Posterior cingulate gyrus (tissue), 11 donors: ENCODE measurements at regions not wholly inside any gene's neighbourhood (a gene's known extent, or its start where the extent isn't known, plus 50 kb on each side); places are given as distances from the start of the nearest gene placed in this dataset.

Experiments
- DNase-seq, 10 donors: peaks; one replicate each; pipeline versions ENCODE4 v3.0.0 to v3.0.0-alpha.2; 2020 to 2021; ENCODE audit warnings: mixed read lengths in 3 of 10
- intact Hi-C: fragments of 100-400 bp; cut with DNase I; formaldehyde crosslinking; loops from one replicate; pipeline ENCODE4 v1.15.1; 2023

- no peak for DNase-seq
- intact Hi-C loops = no loop called here
Observed at GRCh38 chr9:16126042-16126441, 573.2 kb downstream of the CCDC171 start.

GRCh38 chr9:16128003-16128402 is 575.2 kb downstream of the CCDC171 start:
- intact Hi-C loops = no loop called here
- no peak for DNase-seq

- intact Hi-C loops = no loop called here
- DNase-seq = no peak
Observed at GRCh38 chr9:16131264-16131663, 578.4 kb downstream of the CCDC171 start.

GRCh38 chr9:16132513-16132912 is 579.7 kb downstream of the CCDC171 start:
- intact Hi-C loops = loop anchor here (2.0 kb wide), 1 partner anchor 260 kb away; no protein-coding TSS in a partner anchor
- DNase-seq = no peak

GRCh38 chr9:16133032-16133431 is 580.2 kb downstream of the CCDC171 start:
- intact Hi-C loops = loop anchor here (2.0 kb wide), 1 partner anchor 260 kb away; no protein-coding TSS in a partner anchor
- no peak for DNase-seq

GRCh38 chr9:16133556-16134227 is 580.8 kb downstream of the CCDC171 start:
- peak in 3 of 10 donors; percentile 48 to 84 (median 51) for DNase-seq
- intact Hi-C loops = loop anchor here (2.0 kb wide), 1 partner anchor 261 kb away; no protein-coding TSS in a partner anchor

- intact Hi-C loops = no loop called here
- no peak for DNase-seq
Observed at GRCh38 chr9:16134351-16134750, 581.5 kb downstream of the CCDC171 start.

GRCh38 chr9:16135968-16136367 is 583.1 kb downstream of the CCDC171 start:
- intact Hi-C loops = no loop called here

GRCh38 chr9:16136451-16136850 is 583.6 kb downstream of the CCDC171 start:
- intact Hi-C loops = no loop called here
- DNase-seq = no peak

More at GRCh38 chr9:16135968-16136367, 583.1 kb downstream of the CCDC171 start:
- DNase-seq = no peak

GRCh38 chr9:16136961-16137360 is 584.1 kb downstream of the CCDC171 start:
- intact Hi-C loops = no loop called here
- no peak for DNase-seq

- intact Hi-C loops = no loop called here
Observed at GRCh38 chr9:16138561-16139491, 586.0 kb downstream of the CCDC171 start.

GRCh38 chr9:16139774-16140173 is 586.9 kb downstream of the CCDC171 start:
- intact Hi-C loops = no loop called here

More at GRCh38 chr9:16138561-16139491, 586.0 kb downstream of the CCDC171 start:
- no peak for DNase-seq

GRCh38 chr9:16143310-16143709 is 590.5 kb downstream of the CCDC171 start:
- no peak for DNase-seq
- intact Hi-C loops = no loop called here

More at GRCh38 chr9:16139774-16140173, 586.9 kb downstream of the CCDC171 start:
- DNase-seq = no peak

- intact Hi-C loops = no loop called here
- DNase-seq = no peak
Observed at GRCh38 chr9:16143947-16144890, 591.4 kb downstream of the CCDC171 start.

- no peak for DNase-seq
- intact Hi-C loops = no loop called here
Observed at GRCh38 chr9:16145196-16145950, 592.5 kb downstream of the CCDC171 start.

- intact Hi-C loops = no loop called here
- DNase-seq = no peak
Observed at GRCh38 chr9:16147726-16148125, 594.9 kb downstream of the CCDC171 start.

GRCh38 chr9:16150501-16150900 is 597.7 kb downstream of the CCDC171 start:
- DNase-seq = no peak
- intact Hi-C loops = no loop called here

GRCh38 chr9:16150938-16151650 is 598.3 kb downstream of the CCDC171 start:
- intact Hi-C loops = no loop called here
- no peak for DNase-seq
